ENCODE measurements at regions not wholly inside any gene's neighbourhood (a gene's known extent, or its start where the extent isn't known, plus 50 kb on each side); places are given as distances from the start of the nearest gene placed in this dataset.

- H3K9me3 Mint-ChIP-seq = peaks cover 41% of the 10 kb centered on the region
- DNase-seq (ENCODE audit: low spot score in 2 of 2, unreplicated experiment in 2 of 2) = no peak
- TF ChIP-seq CTCF (IDR thresholded peaks at IDR 0.05; ENCODE audit: unreplicated experiment) = no peak
- no peaks in the 10 kb centered on the region for H3K36me3 Mint-ChIP-seq
- no peak overlapping the region for H3K4me3 Mint-ChIP-seq
- peaks cover 26% of the 10 kb centered on the region for H3K27me3 Mint-ChIP-seq (ENCODE audit: low read depth)
- H3K4me1 Mint-ChIP-seq = peaks cover 3% of the 10 kb centered on the region
- no peak overlapping the region for H3K27ac Mint-ChIP-seq
These were observed 616.1 kb downstream of the MAFB start for GRCh38 chr20:40072907-40073306.

- H3K4me1 Mint-ChIP-seq = no peaks in the 10 kb centered on the region
- no peak overlapping the region for H3K4me3 Mint-ChIP-seq
- no peak overlapping the region for H3K27ac Mint-ChIP-seq
- no peak for TF ChIP-seq CTCF (IDR thresholded peaks at IDR 0.05; ENCODE audit: unreplicated experiment)
- no peaks in the 10 kb centered on the region for H3K27me3 Mint-ChIP-seq (ENCODE audit: low read depth)
- no peaks in the 10 kb centered on the region for H3K36me3 Mint-ChIP-seq
- peaks cover 21% of the 10 kb centered on the region for H3K9me3 Mint-ChIP-seq
- DNase-seq (ENCODE audit: low spot score in 2 of 2, unreplicated experiment in 2 of 2) = no peak
These were observed 632.9 kb downstream of the MAFB start for GRCh38 chr20:40056171-40056570.

GRCh38 chr20:40055711-40056110 lies 633.3 kb downstream of the MAFB start:
- H3K27ac Mint-ChIP-seq = no peak overlapping the region
- DNase-seq (ENCODE audit: low spot score in 2 of 2, unreplicated experiment in 2 of 2) = no peak
- H3K36me3 Mint-ChIP-seq = no peaks in the 10 kb centered on the region
- TF ChIP-seq CTCF (IDR thresholded peaks at IDR 0.05; ENCODE audit: unreplicated experiment) = no peak
- H3K27me3 Mint-ChIP-seq (ENCODE audit: low read depth) = no peaks in the 10 kb centered on the region
- peaks cover 20% of the 10 kb centered on the region for H3K9me3 Mint-ChIP-seq
- no peaks in the 10 kb centered on the region for H3K4me1 Mint-ChIP-seq
- no peak overlapping the region for H3K4me3 Mint-ChIP-seq

- Mint-ChIP-seq H3K27me3 (ENCODE audit: low read depth) (no peaks in the 10 kb centered on the region), H3K4me3 (no peak overlapping the region), H3K36me3 (no peaks in the 10 kb centered on the region), H3K9me3 (peaks cover 7% of the 10 kb centered on the region), H3K27ac (no peak overlapping the region), H3K4me1 (no peaks in the 10 kb centered on the region)
- TF ChIP-seq CTCF (IDR thresholded peaks at IDR 0.05; ENCODE audit: unreplicated experiment) = no peak
- DNase-seq (ENCODE audit: low spot score in 2 of 2, unreplicated experiment in 2 of 2) = no peak
These were observed 634.7 kb downstream of the MAFB start for GRCh38 chr20:40054311-40054710.

- no peak for DNase-seq (ENCODE audit: low spot score in 2 of 2, unreplicated experiment in 2 of 2)
- H3K27ac Mint-ChIP-seq = no peak overlapping the region
- H3K9me3 Mint-ChIP-seq = no peaks in the 10 kb centered on the region
- H3K27me3 Mint-ChIP-seq (ENCODE audit: low read depth) = no peaks in the 10 kb centered on the region
- H3K36me3 Mint-ChIP-seq = no peaks in the 10 kb centered on the region
- H3K4me1 Mint-ChIP-seq = no peaks in the 10 kb centered on the region
- TF ChIP-seq CTCF (IDR thresholded peaks at IDR 0.05; ENCODE audit: unreplicated experiment) = no peak
- H3K4me3 Mint-ChIP-seq = no peak overlapping the region
These were observed 638.4 kb downstream of the MAFB start for GRCh38 chr20:40050596-40050995.

GRCh38 chr20:40049854-40050253 lies 639.2 kb downstream of the MAFB start:
- Mint-ChIP-seq H3K4me1 (no peaks in the 10 kb centered on the region), H3K27ac (no peak overlapping the region), H3K9me3 (no peaks in the 10 kb centered on the region), H3K36me3 (no peaks in the 10 kb centered on the region), H3K27me3 (ENCODE audit: low read depth) (no peaks in the 10 kb centered on the region), H3K4me3 (no peak overlapping the region)
- DNase-seq (ENCODE audit: low spot score in 2 of 2, unreplicated experiment in 2 of 2) = no peak
- no peak for TF ChIP-seq CTCF (IDR thresholded peaks at IDR 0.05; ENCODE audit: unreplicated experiment)

Data from mesothelial cell of epicardium (in vitro differentiated cells).